ENCODE measurements at regions not wholly inside any gene's neighbourhood (a gene's known extent, or its start where the extent isn't known, plus 50 kb on each side); places are given as distances from the start of the nearest gene placed in this dataset.

DNA sequence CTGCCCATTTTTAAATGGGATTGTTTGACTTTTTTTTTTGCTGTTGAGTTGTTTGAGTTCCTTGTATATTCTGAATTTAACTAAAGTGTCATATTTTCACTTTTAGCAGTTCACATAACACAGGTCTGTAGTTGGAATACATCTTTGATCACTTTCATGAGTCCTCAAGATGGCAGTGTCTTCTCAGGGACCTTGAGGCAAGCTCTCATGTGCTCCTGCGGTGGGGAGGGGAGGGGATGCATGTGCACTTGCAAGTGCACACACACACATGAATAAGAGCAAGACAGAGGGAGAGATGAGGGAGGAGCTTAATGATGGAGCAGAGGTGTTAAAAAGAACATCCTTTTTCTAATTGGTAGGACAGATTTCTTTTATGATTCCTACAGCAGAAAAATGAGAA lies 291.4 kb upstream of the OR4E1 start:
- no peaks in the 10 kb centered on the region for H4K20me1 ChIP-seq (ENCODE audit: control insufficient read depth, insufficient read depth)
- H3K9me3 ChIP-seq (replicated peaks; ENCODE audit: control insufficient read depth, insufficient read depth, low read length): no peaks in the 10 kb centered on the region
- ATAC-seq: no peak
- H2AFZ ChIP-seq (ENCODE audit: control insufficient read depth, low read depth, low read length): no peak overlapping the region
- POLR2A ChIA-PET: no interaction called here
- no peaks in the 10 kb centered on the region for H3K4me1 ChIP-seq (ENCODE audit: control insufficient read depth, insufficient read depth, low read length)
- H3K4me2 ChIP-seq (ENCODE audit: control insufficient read depth, insufficient read depth): no peak overlapping the region
- H3K4me3 ChIP-seq: no peak overlapping the region
- 38% methylated on average over 1 of the region's 1 CpG for WGBS (ENCODE audit: insufficient coverage, insufficient replicate concordance, low lambda C conversion rate, missing lambda C conversion rate)
- CTCF ChIA-PET: interaction anchor here (2.0 to 2.8 kb wide), 2 partner anchors 11 to 13 kb away, joined by 6 to 14 read pairs; no protein-coding TSS in a partner anchor
- no peak overlapping the region for H3K27ac ChIP-seq (ENCODE audit: control insufficient read depth, insufficient read depth)
- FAIRE-seq: no peak
- DNase-seq (ENCODE audit: low read depth, low spot score): no peak
- H3K36me3 ChIP-seq (ENCODE audit: control insufficient read depth in 2 of 2, insufficient read depth in 2 of 2, low read length in 1 of 2): no peaks in the 10 kb centered on the region
- intact Hi-C loops (cut with micrococcal nuclease; ENCODE audit: unreplicated experiment): no loop called here
- H3K27me3 ChIP-seq (replicated peaks in 1 of 2; ENCODE audit: control insufficient read depth in 2 of 2, insufficient read depth in 2 of 2, low read length in 1 of 2): no peaks in the 10 kb centered on the region; a peak in 1 of 4 replicates
- TF ChIP-seq, protein P1, sequence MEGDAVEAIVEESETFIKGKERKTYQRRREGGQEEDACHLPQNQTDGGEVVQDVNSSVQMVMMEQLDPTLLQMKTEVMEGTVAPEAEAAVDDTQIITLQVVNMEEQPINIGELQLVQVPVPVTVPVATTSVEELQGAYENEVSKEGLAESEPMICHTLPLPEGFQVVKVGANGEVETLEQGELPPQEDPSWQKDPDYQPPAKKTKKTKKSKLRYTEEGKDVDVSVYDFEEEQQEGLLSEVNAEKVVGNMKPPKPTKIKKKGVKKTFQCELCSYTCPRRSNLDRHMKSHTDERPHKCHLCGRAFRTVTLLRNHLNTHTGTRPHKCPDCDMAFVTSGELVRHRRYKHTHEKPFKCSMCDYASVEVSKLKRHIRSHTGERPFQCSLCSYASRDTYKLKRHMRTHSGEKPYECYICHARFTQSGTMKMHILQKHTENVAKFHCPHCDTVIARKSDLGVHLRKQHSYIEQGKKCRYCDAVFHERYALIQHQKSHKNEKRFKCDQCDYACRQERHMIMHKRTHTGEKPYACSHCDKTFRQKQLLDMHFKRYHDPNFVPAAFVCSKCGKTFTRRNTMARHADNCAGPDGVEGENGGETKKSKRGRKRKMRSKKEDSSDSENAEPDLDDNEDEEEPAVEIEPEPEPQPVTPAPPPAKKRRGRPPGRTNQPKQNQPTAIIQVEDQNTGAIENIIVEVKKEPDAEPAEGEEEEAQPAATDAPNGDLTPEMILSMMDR (IDR thresholded peaks at IDR 0.05 in 2 of 3, conservative IDR thresholded peaks at IDR 0.05 in 1 of 3; ENCODE audit: control insufficient read depth in 2 of 3, extremely low read depth in 1 of 3, insufficient read depth in 1 of 3, low read depth in 3 of 3, low read length in 3 of 3): no peak
- TF ChIP-seq, protein P2, sequence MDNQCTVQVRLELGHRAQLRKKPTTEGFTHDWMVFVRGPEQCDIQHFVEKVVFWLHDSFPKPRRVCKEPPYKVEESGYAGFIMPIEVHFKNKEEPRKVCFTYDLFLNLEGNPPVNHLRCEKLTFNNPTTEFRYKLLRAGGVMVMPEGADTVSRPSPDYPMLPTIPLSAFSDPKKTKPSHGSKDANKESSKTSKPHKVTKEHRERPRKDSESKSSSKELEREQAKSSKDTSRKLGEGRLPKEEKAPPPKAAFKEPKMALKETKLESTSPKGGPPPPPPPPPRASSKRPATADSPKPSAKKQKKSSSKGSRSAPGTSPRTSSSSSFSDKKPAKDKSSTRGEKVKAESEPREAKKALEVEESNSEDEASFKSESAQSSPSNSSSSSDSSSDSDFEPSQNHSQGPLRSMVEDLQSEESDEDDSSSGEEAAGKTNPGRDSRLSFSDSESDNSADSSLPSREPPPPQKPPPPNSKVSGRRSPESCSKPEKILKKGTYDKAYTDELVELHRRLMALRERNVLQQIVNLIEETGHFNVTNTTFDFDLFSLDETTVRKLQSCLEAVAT (IDR thresholded peaks at IDR 0.05): no peak
- TF ChIP-seq NR2C2 (IDR thresholded peaks at IDR 0.05; ENCODE audit: borderline replicate concordance, control insufficient read depth, insufficient read length, low read depth) (no peak), GABPA (IDR thresholded peaks at IDR 0.05; ENCODE audit: low read depth) (no peak), MEF2B (IDR thresholded peaks at IDR 0.05; ENCODE audit: partially characterized antibody, poor library complexity, severe bottlenecking) (no peak), SIN3A (IDR thresholded peaks at IDR 0.05; ENCODE audit: low read depth, low read length) (no peak), SPI1 (IDR thresholded peaks at IDR 0.05; ENCODE audit: borderline replicate concordance, insufficient read depth, low read depth, low read length) (no peak)
- TF ChIP-seq, protein P3, sequence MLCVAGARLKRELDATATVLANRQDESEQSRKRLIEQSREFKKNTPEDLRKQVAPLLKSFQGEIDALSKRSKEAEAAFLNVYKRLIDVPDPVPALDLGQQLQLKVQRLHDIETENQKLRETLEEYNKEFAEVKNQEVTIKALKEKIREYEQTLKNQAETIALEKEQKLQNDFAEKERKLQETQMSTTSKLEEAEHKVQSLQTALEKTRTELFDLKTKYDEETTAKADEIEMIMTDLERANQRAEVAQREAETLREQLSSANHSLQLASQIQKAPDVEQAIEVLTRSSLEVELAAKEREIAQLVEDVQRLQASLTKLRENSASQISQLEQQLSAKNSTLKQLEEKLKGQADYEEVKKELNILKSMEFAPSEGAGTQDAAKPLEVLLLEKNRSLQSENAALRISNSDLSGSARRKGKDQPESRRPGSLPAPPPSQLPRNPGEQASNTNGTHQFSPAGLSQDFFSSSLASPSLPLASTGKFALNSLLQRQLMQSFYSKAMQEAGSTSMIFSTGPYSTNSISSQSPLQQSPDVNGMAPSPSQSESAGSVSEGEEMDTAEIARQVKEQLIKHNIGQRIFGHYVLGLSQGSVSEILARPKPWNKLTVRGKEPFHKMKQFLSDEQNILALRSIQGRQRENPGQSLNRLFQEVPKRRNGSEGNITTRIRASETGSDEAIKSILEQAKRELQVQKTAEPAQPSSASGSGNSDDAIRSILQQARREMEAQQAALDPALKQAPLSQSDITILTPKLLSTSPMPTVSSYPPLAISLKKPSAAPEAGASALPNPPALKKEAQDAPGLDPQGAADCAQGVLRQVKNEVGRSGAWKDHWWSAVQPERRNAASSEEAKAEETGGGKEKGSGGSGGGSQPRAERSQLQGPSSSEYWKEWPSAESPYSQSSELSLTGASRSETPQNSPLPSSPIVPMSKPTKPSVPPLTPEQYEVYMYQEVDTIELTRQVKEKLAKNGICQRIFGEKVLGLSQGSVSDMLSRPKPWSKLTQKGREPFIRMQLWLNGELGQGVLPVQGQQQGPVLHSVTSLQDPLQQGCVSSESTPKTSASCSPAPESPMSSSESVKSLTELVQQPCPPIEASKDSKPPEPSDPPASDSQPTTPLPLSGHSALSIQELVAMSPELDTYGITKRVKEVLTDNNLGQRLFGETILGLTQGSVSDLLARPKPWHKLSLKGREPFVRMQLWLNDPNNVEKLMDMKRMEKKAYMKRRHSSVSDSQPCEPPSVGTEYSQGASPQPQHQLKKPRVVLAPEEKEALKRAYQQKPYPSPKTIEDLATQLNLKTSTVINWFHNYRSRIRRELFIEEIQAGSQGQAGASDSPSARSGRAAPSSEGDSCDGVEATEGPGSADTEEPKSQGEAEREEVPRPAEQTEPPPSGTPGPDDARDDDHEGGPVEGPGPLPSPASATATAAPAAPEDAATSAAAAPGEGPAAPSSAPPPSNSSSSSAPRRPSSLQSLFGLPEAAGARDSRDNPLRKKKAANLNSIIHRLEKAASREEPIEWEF (IDR thresholded peaks at IDR 0.05; ENCODE audit: insufficient replicate concordance, low read depth, low read length): no peak
- SMC1A ChIA-PET (ENCODE audit: uncharacterized antibody, unreplicated experiment): no interaction called here
- RAD21 ChIA-PET (ENCODE audit: unreplicated experiment): no interaction called here
- no peak overlapping the region for H3K9ac ChIP-seq (ENCODE audit: control insufficient read depth, insufficient read depth, low read length)
- in situ Hi-C loops (cut with MboI): no loop called here
- no TSS peak for BruUV-seq (replicated peaks)
- H3K79me2 ChIP-seq (ENCODE audit: control insufficient read depth, insufficient read depth, low read length): no peaks in the 10 kb centered on the region
